Activated CD4-positive, alpha-beta T cell treated with anti-CD3 and anti-CD28 coated beads for 36 hours (primary cell): ENCODE measurements at regions not wholly inside any gene's neighbourhood (a gene's known extent, or its start where the extent isn't known, plus 50 kb on each side); places are given as distances from the start of the nearest gene placed in this dataset.

Experiments
- ATAC-seq: fragments of 200-7000 bp; cut with Tn5 transposase; one replicate; pipeline ENCODE4 v1.10.0; 2021; ENCODE audit warnings: mild to moderate bottlenecking, moderate library complexity
- CTCF ChIA-PET: fragments of 350-600 bp; sonication (Branson Sonifier 250); formaldehyde crosslinking; loops from one replicate; lab custom pipeline; 2021; ENCODE audit warnings: antibody characterized with exemption; lab: Charles Lee
- POLR2A ChIA-PET: fragments of 350-600 bp; sonication (Branson Sonifier 250); formaldehyde crosslinking; loops from one replicate; lab custom pipeline; 2021; ENCODE audit warnings: antibody characterized with exemption, inconsistent platforms; lab: Charles Lee
- DNase-seq: peaks from one replicate; pipeline ENCODE4 v3.0.0-alpha.2; 2020
- H3K27ac Mint-ChIP-seq: one replicate; pipeline ENCODE4 v1.8.0; 2021; ENCODE audit warnings: mixed read lengths
- H3K27me3 Mint-ChIP-seq: one replicate; pipeline ENCODE4 v1.8.0; 2021; ENCODE audit warnings: mixed read lengths
- H3K36me3 Mint-ChIP-seq: one replicate; pipeline ENCODE4 v1.8.0; 2021; ENCODE audit warnings: low read depth, mixed read lengths
- H3K4me1 Mint-ChIP-seq: one replicate; pipeline ENCODE4 v1.8.0; 2021; ENCODE audit warnings: mixed read lengths
- H3K4me3 Mint-ChIP-seq: one replicate; pipeline ENCODE4 v1.8.0; 2021; ENCODE audit warnings: mild to moderate bottlenecking, moderate library complexity, mixed read lengths
- H3K9me3 Mint-ChIP-seq: one replicate; pipeline ENCODE4 v1.8.0; 2021; ENCODE audit warnings: low read depth, mixed read lengths
- intact Hi-C, 2 experiments: fragments of 100-400 bp; cut with DNase I in 1 of 2; cut with micrococcal nuclease in 1 of 2; formaldehyde crosslinking; loops; one replicate each; pipeline versions ENCODE4 v1.14.2 to v1.15.1; 2022 to 2024; cut with DNase I, micrococcal nuclease

DNA sequence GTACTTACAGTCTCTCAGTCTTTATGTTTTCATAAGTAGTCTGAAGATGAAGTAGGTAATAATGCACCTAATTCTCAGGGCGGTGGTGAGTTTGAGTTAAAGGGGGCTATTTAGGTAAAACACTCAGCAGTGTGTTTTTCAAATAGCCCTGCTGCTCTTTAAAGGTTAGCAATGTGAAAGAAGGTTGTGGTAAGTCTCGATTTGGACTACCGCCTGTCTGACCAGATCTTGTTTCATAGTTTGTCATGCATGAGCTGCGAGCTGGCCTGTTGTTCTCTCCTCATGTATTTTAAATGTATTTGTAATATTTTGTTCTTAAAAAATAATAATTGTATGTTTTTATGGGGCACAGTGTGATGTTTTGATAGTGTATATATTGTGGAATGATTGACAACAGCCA lies 340.2 kb downstream of the DHX35 start:
- no peaks in the 10 kb centered on the region for H3K9me3 Mint-ChIP-seq
- intact Hi-C loops: no loop called here
- H3K4me3 Mint-ChIP-seq: no peak overlapping the region
- ChIA-PET POLR2A (no interaction called here), CTCF (no interaction called here)
- H3K4me1 Mint-ChIP-seq: no peaks in the 10 kb centered on the region
- no peak for ATAC-seq
- no peaks in the 10 kb centered on the region for H3K36me3 Mint-ChIP-seq
- H3K27ac Mint-ChIP-seq: no peak overlapping the region
- peaks cover 4% of the 10 kb centered on the region for H3K27me3 Mint-ChIP-seq
- no peak for DNase-seq

GRCh38 chr20:39299783-39300182 lies 337.6 kb downstream of the DHX35 start:
- POLR2A ChIA-PET: no interaction called here
- Mint-ChIP-seq H3K4me1 (no peaks in the 10 kb centered on the region), H3K36me3 (no peaks in the 10 kb centered on the region), H3K4me3 (no peak overlapping the region), H3K9me3 (no peaks in the 10 kb centered on the region), H3K27me3 (peaks cover 6% of the 10 kb centered on the region), H3K27ac (no peak overlapping the region)
- intact Hi-C loops: no loop called here
- DNase-seq: no peak
- CTCF ChIA-PET: interaction anchor here (1.1 kb wide), 1 partner anchor 8 kb away, joined by 3 read pairs; no protein-coding TSS in a partner anchor
- no peak for ATAC-seq

GRCh38 chr20:39298571-39299506 lies 336.7 kb downstream of the DHX35 start:
- Mint-ChIP-seq H3K9me3 (no peaks in the 10 kb centered on the region), H3K4me1 (no peaks in the 10 kb centered on the region), H3K27ac (no peak overlapping the region), H3K4me3 (no peak overlapping the region), H3K27me3 (peaks cover 6% of the 10 kb centered on the region), H3K36me3 (no peaks in the 10 kb centered on the region)
- ChIA-PET POLR2A (no interaction called here), CTCF (no interaction called here)
- ATAC-seq (no peak), DNase-seq (no peak)
- intact Hi-C loops: no loop called here

GRCh38 chr20:39298121-39298520 lies 336.0 kb downstream of the DHX35 start:
- intact Hi-C loops: no loop called here
- POLR2A ChIA-PET: no interaction called here
- ATAC-seq (no peak), DNase-seq (no peak)
- H3K27ac Mint-ChIP-seq: no peak overlapping the region
- no peak overlapping the region for H3K4me3 Mint-ChIP-seq
- no peaks in the 10 kb centered on the region for H3K9me3 Mint-ChIP-seq
- no peaks in the 10 kb centered on the region for H3K36me3 Mint-ChIP-seq
- peaks cover 6% of the 10 kb centered on the region for H3K27me3 Mint-ChIP-seq
- CTCF ChIA-PET: no interaction called here
- no peaks in the 10 kb centered on the region for H3K4me1 Mint-ChIP-seq

- DNase-seq: no peak
- H3K4me3 Mint-ChIP-seq: no peak overlapping the region
- H3K27me3 Mint-ChIP-seq: peaks cover 8% of the 10 kb centered on the region
- no peak overlapping the region for H3K27ac Mint-ChIP-seq
- H3K9me3 Mint-ChIP-seq: no peaks in the 10 kb centered on the region
- ATAC-seq: no peak
- no peaks in the 10 kb centered on the region for H3K4me1 Mint-ChIP-seq
- ChIA-PET CTCF (no interaction called here), POLR2A (no interaction called here)
- intact Hi-C loops: no loop called here
- H3K36me3 Mint-ChIP-seq: no peaks in the 10 kb centered on the region
Measured at GRCh38 chr20:39295301-39295700, 333.2 kb downstream of the DHX35 start.

GRCh38 chr20:39294137-39294725 lies 332.1 kb downstream of the DHX35 start:
- Mint-ChIP-seq H3K27me3 (peaks cover 7% of the 10 kb centered on the region), H3K4me1 (no peaks in the 10 kb centered on the region), H3K9me3 (no peaks in the 10 kb centered on the region), H3K4me3 (no peak overlapping the region), H3K36me3 (no peaks in the 10 kb centered on the region), H3K27ac (no peak overlapping the region)
- intact Hi-C loops: no loop called here
- ChIA-PET POLR2A (no interaction called here), CTCF (interaction anchor here (0.6 kb wide), 1 partner anchor 75 kb away, joined by 3 read pairs; no protein-coding TSS in a partner anchor)
- DNase-seq (no peak), ATAC-seq (no peak)

GRCh38 chr20:39292193-39292736 lies 330.1 kb downstream of the DHX35 start:
- intact Hi-C loops: no loop called here
- no peak overlapping the region for H3K4me3 Mint-ChIP-seq
- no peak overlapping the region for H3K27ac Mint-ChIP-seq
- peaks cover 3% of the 10 kb centered on the region for H3K9me3 Mint-ChIP-seq
- no peaks in the 10 kb centered on the region for H3K36me3 Mint-ChIP-seq
- ATAC-seq: no peak
- CTCF ChIA-PET: interaction anchor here (0.7 to 0.9 kb wide), 2 partner anchors 8 to 141 kb away, joined by 3 read pairs; no protein-coding TSS in a partner anchor
- H3K4me1 Mint-ChIP-seq: no peaks in the 10 kb centered on the region
- POLR2A ChIA-PET: no interaction called here
- no peak for DNase-seq
- H3K27me3 Mint-ChIP-seq: peaks cover 10% of the 10 kb centered on the region

GRCh38 chr20:39291301-39291700 lies 329.2 kb downstream of the DHX35 start:
- DNase-seq: no peak
- H3K36me3 Mint-ChIP-seq: no peaks in the 10 kb centered on the region
- peaks cover 10% of the 10 kb centered on the region for H3K27me3 Mint-ChIP-seq
- no peak overlapping the region for H3K4me3 Mint-ChIP-seq
- H3K9me3 Mint-ChIP-seq: peaks cover 3% of the 10 kb centered on the region
- no peaks in the 10 kb centered on the region for H3K4me1 Mint-ChIP-seq
- intact Hi-C loops: no loop called here
- ATAC-seq: no peak
- H3K27ac Mint-ChIP-seq: no peak overlapping the region
- POLR2A ChIA-PET: interaction anchor here (0.6 kb wide), 1 partner anchor 14 kb away, joined by 3 read pairs; no protein-coding TSS in a partner anchor
- CTCF ChIA-PET: interaction anchor here (0.9 kb wide), 1 partner anchor 9 kb away, joined by 3 read pairs; no protein-coding TSS in a partner anchor

DNA sequence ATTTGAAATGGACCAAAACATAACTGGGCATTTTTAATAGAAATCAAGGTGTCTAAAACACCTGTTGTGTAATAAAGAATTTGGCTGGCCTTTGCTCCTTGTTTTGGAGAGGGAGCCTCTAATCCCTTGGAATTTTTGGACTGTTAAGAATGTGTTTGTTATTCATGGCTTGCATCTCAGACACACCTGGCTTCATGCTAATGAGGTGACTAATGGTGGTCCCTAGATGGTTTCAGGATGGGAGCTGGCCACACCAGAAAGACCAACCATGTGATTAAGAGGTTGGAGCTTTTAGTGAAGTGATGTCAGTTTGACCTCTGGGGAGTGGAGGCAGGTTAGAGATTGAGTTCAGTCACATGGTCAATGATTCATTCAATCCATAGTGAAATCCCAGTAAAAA lies 328.4 kb downstream of the DHX35 start:
- DNase-seq: no peak
- Mint-ChIP-seq H3K27me3 (peaks cover 10% of the 10 kb centered on the region), H3K4me3 (no peak overlapping the region), H3K27ac (no peak overlapping the region), H3K4me1 (no peaks in the 10 kb centered on the region), H3K9me3 (peaks cover 3% of the 10 kb centered on the region), H3K36me3 (no peaks in the 10 kb centered on the region)
- CTCF ChIA-PET: no interaction called here
- intact Hi-C loops: no loop called here
- POLR2A ChIA-PET: no interaction called here
- ATAC-seq: no peak

DNA sequence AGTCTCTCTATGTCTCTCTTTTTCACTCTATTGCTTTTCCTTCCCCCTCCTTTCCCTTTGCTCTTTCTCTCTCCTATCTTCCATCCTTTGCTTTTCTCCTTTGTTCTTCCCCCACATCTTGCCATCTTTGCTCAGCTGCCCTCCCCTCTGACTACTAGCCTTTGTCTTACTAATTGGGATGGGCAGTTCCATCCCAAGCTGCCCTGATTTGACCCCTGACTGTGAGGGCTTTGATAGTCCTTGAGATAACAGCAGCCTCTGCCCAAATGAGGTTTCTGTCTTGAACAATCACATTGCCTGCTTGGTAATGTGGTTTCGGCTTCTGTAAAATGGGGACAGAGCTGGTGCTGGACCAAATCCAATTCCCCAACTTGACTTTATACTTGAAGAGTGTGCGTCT lies 327.7 kb downstream of the DHX35 start:
- Mint-ChIP-seq H3K4me1 (no peaks in the 10 kb centered on the region), H3K4me3 (no peak overlapping the region)
- POLR2A ChIA-PET: no interaction called here

GRCh38 chr20:39289316-39289715 lies 327.2 kb downstream of the DHX35 start:
- ATAC-seq (no peak), DNase-seq (peak; percentile 13)
- Mint-ChIP-seq H3K27ac (no peak overlapping the region), H3K4me1 (no peaks in the 10 kb centered on the region), H3K9me3 (peaks cover 3% of the 10 kb centered on the region), H3K4me3 (no peak overlapping the region), H3K36me3 (no peaks in the 10 kb centered on the region), H3K27me3 (peaks cover 7% of the 10 kb centered on the region)
- ChIA-PET POLR2A (no interaction called here), CTCF (no interaction called here)
- intact Hi-C loops: no loop called here

More for the DNA sequence above, 327.7 kb downstream of the DHX35 start:
- ATAC-seq: no peak
- no peak for DNase-seq
- CTCF ChIA-PET: no interaction called here
- H3K36me3 Mint-ChIP-seq: no peaks in the 10 kb centered on the region
- peaks cover 3% of the 10 kb centered on the region for H3K9me3 Mint-ChIP-seq
- peaks cover 7% of the 10 kb centered on the region for H3K27me3 Mint-ChIP-seq
- intact Hi-C loops: no loop called here
- H3K27ac Mint-ChIP-seq: no peak overlapping the region
